ENCODE measurements at regions not wholly inside any gene's neighbourhood (a gene's known extent, or its start where the extent isn't known, plus 50 kb on each side); places are given as distances from the start of the nearest gene placed in this dataset.

DNA sequence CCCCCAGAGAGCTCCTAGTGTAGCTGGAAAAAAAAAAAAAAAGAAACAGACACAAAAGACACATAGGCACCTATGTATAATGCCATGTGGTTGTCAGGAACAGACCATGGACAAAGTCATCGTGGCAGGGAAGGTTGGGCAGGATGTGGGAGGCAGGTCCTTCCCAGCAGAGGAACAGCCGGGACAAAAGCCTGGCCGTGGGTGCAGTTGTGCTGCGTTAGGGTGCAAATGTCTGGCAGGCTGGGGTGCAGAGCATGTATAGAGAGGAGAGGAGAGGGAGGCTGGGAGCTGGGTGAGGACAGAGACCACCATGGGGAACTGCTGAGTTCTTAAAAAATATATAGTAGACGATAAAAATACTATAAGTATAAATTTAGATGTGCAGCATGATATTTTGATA lies 125.7 kb upstream of the C1orf174 start:
- ATAC-seq (ENCODE audit: insufficient number of reproducible peaks, low FRiP score, low read depth) (no peak), DNase-seq (ENCODE audit: low spot score) (no peak)
- Histone ChIP-seq H3K27me3 (replicated peaks; ENCODE audit: insufficient read depth) (no peaks in the 10 kb centered on the region), H3K4me3 (no peak overlapping the region), H3K27ac (no peak overlapping the region), H3K36me3 (no peaks in the 10 kb centered on the region), H3K4me1 (ENCODE audit: control insufficient read depth in 1 of 2, low read depth in 2 of 2) (no peaks in the 10 kb centered on the region), H3K9me3 (no peaks in the 10 kb centered on the region)
- TF ChIP-seq, protein P1, sequence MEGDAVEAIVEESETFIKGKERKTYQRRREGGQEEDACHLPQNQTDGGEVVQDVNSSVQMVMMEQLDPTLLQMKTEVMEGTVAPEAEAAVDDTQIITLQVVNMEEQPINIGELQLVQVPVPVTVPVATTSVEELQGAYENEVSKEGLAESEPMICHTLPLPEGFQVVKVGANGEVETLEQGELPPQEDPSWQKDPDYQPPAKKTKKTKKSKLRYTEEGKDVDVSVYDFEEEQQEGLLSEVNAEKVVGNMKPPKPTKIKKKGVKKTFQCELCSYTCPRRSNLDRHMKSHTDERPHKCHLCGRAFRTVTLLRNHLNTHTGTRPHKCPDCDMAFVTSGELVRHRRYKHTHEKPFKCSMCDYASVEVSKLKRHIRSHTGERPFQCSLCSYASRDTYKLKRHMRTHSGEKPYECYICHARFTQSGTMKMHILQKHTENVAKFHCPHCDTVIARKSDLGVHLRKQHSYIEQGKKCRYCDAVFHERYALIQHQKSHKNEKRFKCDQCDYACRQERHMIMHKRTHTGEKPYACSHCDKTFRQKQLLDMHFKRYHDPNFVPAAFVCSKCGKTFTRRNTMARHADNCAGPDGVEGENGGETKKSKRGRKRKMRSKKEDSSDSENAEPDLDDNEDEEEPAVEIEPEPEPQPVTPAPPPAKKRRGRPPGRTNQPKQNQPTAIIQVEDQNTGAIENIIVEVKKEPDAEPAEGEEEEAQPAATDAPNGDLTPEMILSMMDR (IDR thresholded peaks at IDR 0.05): no peak

DNA sequence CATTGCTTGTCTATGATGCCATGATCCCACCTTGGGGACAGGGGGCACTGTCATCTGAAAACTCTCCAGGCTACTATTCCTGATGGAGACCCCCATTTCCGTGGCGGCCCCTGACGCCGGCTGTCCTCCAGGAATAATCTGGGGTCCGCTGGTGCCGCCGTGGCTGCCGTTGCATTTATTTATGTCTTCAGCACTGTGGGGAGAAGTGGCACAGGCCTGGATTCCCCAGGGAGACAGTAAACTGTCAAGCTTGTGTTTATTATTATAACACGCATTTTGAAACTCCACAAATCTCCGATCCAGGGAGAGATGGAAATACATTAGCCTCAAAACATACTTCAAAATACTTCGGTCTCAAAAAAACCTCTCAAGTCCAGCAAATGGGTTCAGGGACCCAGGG lies 126.9 kb upstream of the C1orf174 start:
- Histone ChIP-seq H3K4me3 (no peak overlapping the region), H3K4me1 (ENCODE audit: control insufficient read depth in 1 of 2, low read depth in 2 of 2) (no peaks in the 10 kb centered on the region), H3K27ac (no peak overlapping the region), H3K9me3 (no peaks in the 10 kb centered on the region), H3K27me3 (replicated peaks; ENCODE audit: insufficient read depth) (no peaks in the 10 kb centered on the region), H3K36me3 (no peaks in the 10 kb centered on the region)
- TF ChIP-seq, protein P1 (IDR thresholded peaks at IDR 0.05): no peak
- DNase-seq (ENCODE audit: low spot score) (no peak), ATAC-seq (ENCODE audit: insufficient number of reproducible peaks, low FRiP score, low read depth) (no peak)

GRCh38 chr1:4027492-4028138 lies 127.5 kb upstream of the C1orf174 start:
- Histone ChIP-seq H3K36me3 (no peaks in the 10 kb centered on the region), H3K27me3 (replicated peaks; ENCODE audit: insufficient read depth) (no peaks in the 10 kb centered on the region), H3K4me1 (ENCODE audit: control insufficient read depth in 1 of 2, low read depth in 2 of 2) (no peaks in the 10 kb centered on the region), H3K27ac (no peak overlapping the region), H3K4me3 (no peak overlapping the region), H3K9me3 (no peaks in the 10 kb centered on the region)
- TF ChIP-seq, protein P1 (IDR thresholded peaks at IDR 0.05): no peak
- DNase-seq (ENCODE audit: low spot score): no peak
- ATAC-seq (ENCODE audit: insufficient number of reproducible peaks, low FRiP score, low read depth): no peak

- DNase-seq (ENCODE audit: low spot score) (no peak), ATAC-seq (ENCODE audit: insufficient number of reproducible peaks, low FRiP score, low read depth) (no peak)
- Histone ChIP-seq H3K4me3 (no peak overlapping the region), H3K9me3 (no peaks in the 10 kb centered on the region), H3K27ac (no peak overlapping the region), H3K27me3 (replicated peaks; ENCODE audit: insufficient read depth) (no peaks in the 10 kb centered on the region), H3K36me3 (no peaks in the 10 kb centered on the region), H3K4me1 (ENCODE audit: control insufficient read depth in 1 of 2, low read depth in 2 of 2) (no peaks in the 10 kb centered on the region)
- TF ChIP-seq, protein P1 (IDR thresholded peaks at IDR 0.05): no peak
Observed at GRCh38 chr1:4028139-4028501, 128.0 kb upstream of the C1orf174 start.

GRCh38 chr1:4029376-4029775 lies 129.3 kb upstream of the C1orf174 start:
- no peaks in the 10 kb centered on the region for H3K9me3 ChIP-seq
- no peaks in the 10 kb centered on the region for H3K27me3 ChIP-seq (replicated peaks; ENCODE audit: insufficient read depth)
- ATAC-seq (ENCODE audit: insufficient number of reproducible peaks, low FRiP score, low read depth): no peak
- H3K36me3 ChIP-seq: no peaks in the 10 kb centered on the region
- H3K4me1 ChIP-seq (ENCODE audit: control insufficient read depth in 1 of 2, low read depth in 2 of 2): no peaks in the 10 kb centered on the region
- no peak for DNase-seq (ENCODE audit: low spot score)
- no peak overlapping the region for H3K27ac ChIP-seq
- no peak overlapping the region for H3K4me3 ChIP-seq
- TF ChIP-seq, protein P1 (IDR thresholded peaks at IDR 0.05): no peak
